GM12873 (cell line): ENCODE measurements at regions not wholly inside any gene's neighbourhood (a gene's known extent, or its start where the extent isn't known, plus 50 kb on each side); places are given as distances from the start of the nearest gene placed in this dataset.

Source experiments
- CTCF ChIP-seq: IDR thresholded peaks from 2 replicates; pipeline ENCODE4 v1.5.1; 2012; ENCODE audit warnings: low read depth, mild to moderate bottlenecking, moderate library complexity, low read length, control low read depth; ENCODE audit not compliant: insufficient read depth; ENCODE audit errors: missing control alignments

GRCh38 chr19:57025491-57025890, 94.3 kb upstream of the USP29 start:
- TF ChIP-seq CTCF = no peak

GRCh38 chr19:57026476-57026875, 93.3 kb upstream of the USP29 start:
- no peak for TF ChIP-seq CTCF

GRCh38 chr19:57027360-57027759, 92.4 kb upstream of the USP29 start:
- TF ChIP-seq CTCF = no peak

- TF ChIP-seq CTCF = no peak
Measured at GRCh38 chr19:57028804-57029525, 90.8 kb upstream of the USP29 start.

- TF ChIP-seq CTCF = no peak
Measured at GRCh38 chr19:57031106-57031505, 88.7 kb upstream of the USP29 start.

- no peak for TF ChIP-seq CTCF
Measured at GRCh38 chr19:57033576-57033975, 86.2 kb upstream of the USP29 start.

GRCh38 chr19:57034544-57034943, 85.2 kb upstream of the USP29 start:
- no peak for TF ChIP-seq CTCF
